Spleen (tissue), 7 donors: ENCODE measurements at regions not wholly inside any gene's neighbourhood (a gene's known extent, or its start where the extent isn't known, plus 50 kb on each side); places are given as distances from the start of the nearest gene placed in this dataset.

Experiments
- CTCF ChIP-seq, 11 experiments: fragments of 200-600 bp in 7 of 11; fragments of 450-650 bp in 4 of 11; sonication (generic) in 4 of 11; IDR thresholded peaks in 8 of 11; conservative IDR thresholded peaks in 3 of 11; 1 replicate in 7 of 11; 2 replicates in 4 of 11; pipeline versions ENCODE4 v1.4.0 to v1.8.0; 2016 to 2021; ENCODE audit warnings: antibody characterized with exemption in 11 of 11, inconsistent platforms in 4 of 11, mild to moderate bottlenecking in 1 of 11
- POLR2A ChIP-seq, 3 donors: fragments of 450-650 bp; IDR thresholded peaks; one replicate each; pipeline ENCODE4 v1.5.1; 2017; ENCODE audit warnings: antibody characterized with exemption in 3 of 3, mild to moderate bottlenecking in 1 of 3
- POLR2AphosphoS5 ChIP-seq, 3 donors: sonication (generic); formaldehyde crosslinking; IDR thresholded peaks; one replicate each; pipeline ENCODE4 v1.5.1; 2017; ENCODE audit warnings: antibody characterized with exemption in 3 of 3
- donor health status: DM: no; HTN: no; CAD: no; lungs with moderate emphysema.
- donor health status: DM: no; HTN: no; CAD: no.
- donor health status: DM: no; HTN: no; CAD: no.

- TF ChIP-seq POLR2A (IDR thresholded peaks at IDR 0.05) = no peak
- no peak for TF ChIP-seq POLR2AphosphoS5 (IDR thresholded peaks at IDR 0.05)
- TF ChIP-seq CTCF (IDR thresholded peaks at IDR 0.05 in 8 of 11, conservative IDR thresholded peaks at IDR 0.05 in 3 of 11) = no peak
Measured at GRCh38 chr4:22999419-22999818, 306.7 kb downstream of the GBA3 start.
